ENCODE measurements at regions not wholly inside any gene's neighbourhood (a gene's known extent, or its start where the extent isn't known, plus 50 kb on each side); places are given as distances from the start of the nearest gene placed in this dataset.
"Not testable (repeated sequence)": the region's sequence is repeated elsewhere in the genome, so short reads cannot be mapped to it uniquely, and the experiment has no call there.

- POLR2A ChIA-PET (ENCODE audit: low non-redundant PET), result no interaction called here
- CTCF ChIA-PET, result no interaction called here
- no TSS peak for BruUV-seq (replicated peaks)
Measured at GRCh38 chr4:134057356-134057755, 144.2 kb downstream of the PABPC4L start.

GRCh38 chr4:134046221-134046620 lies 155.4 kb downstream of the PABPC4L start:
- H3K9me3 ChIP-seq (ENCODE audit: low read depth, low read length, poor library complexity, severe bottlenecking); BruUV-seq (replicated peaks); H3K27ac ChIP-seq (ENCODE audit: low read depth, low read length, poor library complexity, severe bottlenecking); H3K27me3 ChIP-seq (replicated peaks; ENCODE audit: insufficient read depth, low read depth, low read length, poor library complexity); H3K4me3 ChIP-seq (ENCODE audit: low read depth, low read length, poor library complexity, severe bottlenecking); intact Hi-C loops (cut with micrococcal nuclease; ENCODE audit: unreplicated experiment); H3K4me1 ChIP-seq (ENCODE audit: insufficient read depth, low read length, poor library complexity, severe bottlenecking); POLR2A ChIA-PET (ENCODE audit: low non-redundant PET); DNase-seq (ENCODE audit: low spot score); CTCF ChIA-PET; H3K36me3 ChIP-seq (ENCODE audit: insufficient read depth, low read length, poor library complexity, severe bottlenecking): not testable (repeated sequence)

More at GRCh38 chr4:134057356-134057755, 144.2 kb downstream of the PABPC4L start:
- no peak overlapping the region for H3K4me3 ChIP-seq (ENCODE audit: low read depth, low read length, poor library complexity, severe bottlenecking)
- no peak for DNase-seq (ENCODE audit: low spot score)
- TF ChIP-seq EZH2 (IDR thresholded peaks at IDR 0.05; ENCODE audit: borderline replicate concordance, low read depth, low read length, poor library complexity, severe bottlenecking) (no peak), CTCF (conservative IDR thresholded peaks at IDR 0.05; ENCODE audit: low read depth, low read length) (no peak)
- no peaks in the 10 kb centered on the region for H3K9me3 ChIP-seq (ENCODE audit: low read depth, low read length, poor library complexity, severe bottlenecking)
- no peak overlapping the region for H3K27ac ChIP-seq (ENCODE audit: low read depth, low read length, poor library complexity, severe bottlenecking)
- no peaks in the 10 kb centered on the region for H3K36me3 ChIP-seq (ENCODE audit: insufficient read depth, low read length, poor library complexity, severe bottlenecking)
- no peaks in the 10 kb centered on the region for H3K4me1 ChIP-seq (ENCODE audit: insufficient read depth, low read length, poor library complexity, severe bottlenecking)
- no peaks in the 10 kb centered on the region for H3K27me3 ChIP-seq (replicated peaks; ENCODE audit: insufficient read depth, low read depth, low read length, poor library complexity)
- intact Hi-C loops (cut with micrococcal nuclease; ENCODE audit: unreplicated experiment), result no loop called here

- intact Hi-C loops (cut with micrococcal nuclease; ENCODE audit: unreplicated experiment), result no loop called here
- TF ChIP-seq EZH2 (IDR thresholded peaks at IDR 0.05; ENCODE audit: borderline replicate concordance, low read depth, low read length, poor library complexity, severe bottlenecking), result no peak
- no peak for TF ChIP-seq CTCF (conservative IDR thresholded peaks at IDR 0.05; ENCODE audit: low read depth, low read length)
- BruUV-seq (replicated peaks), result no TSS peak
Measured at GRCh38 chr4:134045411-134045810, 156.2 kb downstream of the PABPC4L start.

GRCh38 chr4:134043266-134043665 lies 158.3 kb downstream of the PABPC4L start:
- H3K4me3 ChIP-seq (ENCODE audit: low read depth, low read length, poor library complexity, severe bottlenecking), result no peak overlapping the region
- BruUV-seq (replicated peaks), result no TSS peak
- no peaks in the 10 kb centered on the region for H3K36me3 ChIP-seq (ENCODE audit: insufficient read depth, low read length, poor library complexity, severe bottlenecking)
- intact Hi-C loops (cut with micrococcal nuclease; ENCODE audit: unreplicated experiment), result no loop called here
- ChIA-PET CTCF (no interaction called here), POLR2A (ENCODE audit: low non-redundant PET) (no interaction called here)
- no peaks in the 10 kb centered on the region for H3K4me1 ChIP-seq (ENCODE audit: insufficient read depth, low read length, poor library complexity, severe bottlenecking)
- H3K27ac ChIP-seq (ENCODE audit: low read depth, low read length, poor library complexity, severe bottlenecking), result no peak overlapping the region
- H3K9me3 ChIP-seq (ENCODE audit: low read depth, low read length, poor library complexity, severe bottlenecking), result no peaks in the 10 kb centered on the region
- H3K27me3 ChIP-seq (replicated peaks; ENCODE audit: insufficient read depth, low read depth, low read length, poor library complexity), result no peaks in the 10 kb centered on the region
- no peak for DNase-seq (ENCODE audit: low spot score)
- no peak for TF ChIP-seq EZH2 (IDR thresholded peaks at IDR 0.05; ENCODE audit: borderline replicate concordance, low read depth, low read length, poor library complexity, severe bottlenecking)
- no peak for TF ChIP-seq CTCF (conservative IDR thresholded peaks at IDR 0.05; ENCODE audit: low read depth, low read length)

More at GRCh38 chr4:134045411-134045810, 156.2 kb downstream of the PABPC4L start:
- ChIA-PET POLR2A (ENCODE audit: low non-redundant PET) (no interaction called here), CTCF (no interaction called here)
- no peak for DNase-seq (ENCODE audit: low spot score)
- Histone ChIP-seq H3K9me3 (ENCODE audit: low read depth, low read length, poor library complexity, severe bottlenecking) (no peaks in the 10 kb centered on the region), H3K36me3 (ENCODE audit: insufficient read depth, low read length, poor library complexity, severe bottlenecking) (no peaks in the 10 kb centered on the region), H3K27ac (ENCODE audit: low read depth, low read length, poor library complexity, severe bottlenecking) (no peak overlapping the region), H3K4me3 (ENCODE audit: low read depth, low read length, poor library complexity, severe bottlenecking) (no peak overlapping the region), H3K4me1 (ENCODE audit: insufficient read depth, low read length, poor library complexity, severe bottlenecking) (no peaks in the 10 kb centered on the region), H3K27me3 (replicated peaks; ENCODE audit: insufficient read depth, low read depth, low read length, poor library complexity) (no peaks in the 10 kb centered on the region)
